ENCODE measurements at regions not wholly inside any gene's neighbourhood (a gene's known extent, or its start where the extent isn't known, plus 50 kb on each side); places are given as distances from the start of the nearest gene placed in this dataset.

- ChIA-PET CTCF (no interaction called here), POLR2A (ENCODE audit: low non-redundant PET) (no interaction called here)
- no peak for DNase-seq (ENCODE audit: low spot score)
- no peaks in the 10 kb centered on the region for H3K36me3 ChIP-seq (ENCODE audit: insufficient read depth, low read length, poor library complexity, severe bottlenecking)
- BruUV-seq (replicated peaks): no TSS peak
- intact Hi-C loops (cut with micrococcal nuclease; ENCODE audit: unreplicated experiment): no loop called here
- no peak overlapping the region for H3K4me3 ChIP-seq (ENCODE audit: low read depth, low read length, poor library complexity, severe bottlenecking)
- no peak for TF ChIP-seq EZH2 (IDR thresholded peaks at IDR 0.05; ENCODE audit: borderline replicate concordance, low read depth, low read length, poor library complexity, severe bottlenecking)
- TF ChIP-seq, protein P1, sequence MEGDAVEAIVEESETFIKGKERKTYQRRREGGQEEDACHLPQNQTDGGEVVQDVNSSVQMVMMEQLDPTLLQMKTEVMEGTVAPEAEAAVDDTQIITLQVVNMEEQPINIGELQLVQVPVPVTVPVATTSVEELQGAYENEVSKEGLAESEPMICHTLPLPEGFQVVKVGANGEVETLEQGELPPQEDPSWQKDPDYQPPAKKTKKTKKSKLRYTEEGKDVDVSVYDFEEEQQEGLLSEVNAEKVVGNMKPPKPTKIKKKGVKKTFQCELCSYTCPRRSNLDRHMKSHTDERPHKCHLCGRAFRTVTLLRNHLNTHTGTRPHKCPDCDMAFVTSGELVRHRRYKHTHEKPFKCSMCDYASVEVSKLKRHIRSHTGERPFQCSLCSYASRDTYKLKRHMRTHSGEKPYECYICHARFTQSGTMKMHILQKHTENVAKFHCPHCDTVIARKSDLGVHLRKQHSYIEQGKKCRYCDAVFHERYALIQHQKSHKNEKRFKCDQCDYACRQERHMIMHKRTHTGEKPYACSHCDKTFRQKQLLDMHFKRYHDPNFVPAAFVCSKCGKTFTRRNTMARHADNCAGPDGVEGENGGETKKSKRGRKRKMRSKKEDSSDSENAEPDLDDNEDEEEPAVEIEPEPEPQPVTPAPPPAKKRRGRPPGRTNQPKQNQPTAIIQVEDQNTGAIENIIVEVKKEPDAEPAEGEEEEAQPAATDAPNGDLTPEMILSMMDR (conservative IDR thresholded peaks at IDR 0.05; ENCODE audit: low read depth, low read length): no peak
- peaks cover 5% of the 10 kb centered on the region for H3K4me1 ChIP-seq (ENCODE audit: insufficient read depth, low read length, poor library complexity, severe bottlenecking)
- no peak overlapping the region for H3K27ac ChIP-seq (ENCODE audit: low read depth, low read length, poor library complexity, severe bottlenecking)
- no peaks in the 10 kb centered on the region for H3K9me3 ChIP-seq (ENCODE audit: low read depth, low read length, poor library complexity, severe bottlenecking)
- no peaks in the 10 kb centered on the region for H3K27me3 ChIP-seq (replicated peaks; ENCODE audit: insufficient read depth, low read depth, low read length, poor library complexity)
Observed at GRCh38 chr1:63264161-63264560, 58.2 kb upstream of the FOXD3 start.

DNA sequence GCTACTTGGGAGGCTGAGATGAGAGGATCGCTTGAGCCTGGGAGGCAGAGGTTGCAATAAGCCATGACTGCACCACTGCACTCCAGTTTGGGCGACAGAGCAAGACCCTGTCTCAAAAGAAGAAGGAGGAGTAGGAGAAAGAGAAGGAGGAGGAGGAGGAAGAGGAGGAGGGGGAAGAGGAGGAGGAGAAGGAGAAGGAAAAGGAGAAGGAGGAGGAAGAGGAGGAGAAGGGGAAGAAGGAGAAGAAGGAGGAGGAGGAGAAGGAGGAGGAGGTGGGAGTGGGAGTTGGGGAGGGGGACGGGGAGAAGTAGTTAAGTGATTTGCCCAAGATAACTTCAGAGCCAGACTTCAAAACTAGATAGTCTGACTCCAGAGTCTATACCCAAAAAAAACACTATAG lies 55.5 kb upstream of the FOXD3 start:
- no peak for DNase-seq (ENCODE audit: low spot score)
- H3K36me3 ChIP-seq (ENCODE audit: insufficient read depth, low read length, poor library complexity, severe bottlenecking): no peaks in the 10 kb centered on the region
- intact Hi-C loops (cut with micrococcal nuclease; ENCODE audit: unreplicated experiment): no loop called here
- CTCF ChIA-PET: no interaction called here
- no peak overlapping the region for H3K27ac ChIP-seq (ENCODE audit: low read depth, low read length, poor library complexity, severe bottlenecking)
- H3K4me3 ChIP-seq (ENCODE audit: low read depth, low read length, poor library complexity, severe bottlenecking): no peak overlapping the region
- BruUV-seq (replicated peaks): no TSS peak
- no peak for TF ChIP-seq EZH2 (IDR thresholded peaks at IDR 0.05; ENCODE audit: borderline replicate concordance, low read depth, low read length, poor library complexity, severe bottlenecking)
- no peaks in the 10 kb centered on the region for H3K27me3 ChIP-seq (replicated peaks; ENCODE audit: insufficient read depth, low read depth, low read length, poor library complexity)
- peaks cover 12% of the 10 kb centered on the region for H3K4me1 ChIP-seq (ENCODE audit: insufficient read depth, low read length, poor library complexity, severe bottlenecking)
- POLR2A ChIA-PET (ENCODE audit: low non-redundant PET): no interaction called here
- H3K9me3 ChIP-seq (ENCODE audit: low read depth, low read length, poor library complexity, severe bottlenecking): no peaks in the 10 kb centered on the region

DNA sequence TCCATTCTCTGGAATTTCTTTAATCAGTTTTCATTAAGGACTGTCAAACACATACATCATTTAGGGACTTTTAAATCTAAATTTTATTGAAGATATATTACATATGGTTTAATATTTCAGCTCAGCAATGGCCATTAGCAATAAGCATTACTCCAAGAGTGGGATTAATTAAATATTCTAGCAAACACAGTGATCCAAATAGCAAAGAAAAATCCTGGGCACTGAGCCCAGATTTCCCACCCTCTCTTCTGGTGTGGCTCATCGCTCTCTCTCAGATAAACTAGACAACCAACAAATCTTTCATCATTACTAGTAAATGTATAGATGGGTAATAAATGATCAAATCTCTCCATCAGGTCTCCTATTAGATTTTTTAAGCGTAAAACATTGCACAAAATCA lies 53.5 kb upstream of the FOXD3 start:
- Histone ChIP-seq H3K27ac (ENCODE audit: low read depth, low read length, poor library complexity, severe bottlenecking) (no peak overlapping the region), H3K4me1 (ENCODE audit: insufficient read depth, low read length, poor library complexity, severe bottlenecking) (peaks cover 12% of the 10 kb centered on the region), H3K36me3 (ENCODE audit: insufficient read depth, low read length, poor library complexity, severe bottlenecking) (no peaks in the 10 kb centered on the region), H3K4me3 (ENCODE audit: low read depth, low read length, poor library complexity, severe bottlenecking) (no peak overlapping the region), H3K9me3 (ENCODE audit: low read depth, low read length, poor library complexity, severe bottlenecking) (no peaks in the 10 kb centered on the region), H3K27me3 (replicated peaks; ENCODE audit: insufficient read depth, low read depth, low read length, poor library complexity) (no peaks in the 10 kb centered on the region)
- ChIA-PET CTCF (no interaction called here), POLR2A (ENCODE audit: low non-redundant PET) (no interaction called here)
- intact Hi-C loops (cut with micrococcal nuclease; ENCODE audit: unreplicated experiment): no loop called here
- BruUV-seq (replicated peaks): no TSS peak
- peak; percentile 30 for DNase-seq (ENCODE audit: low spot score)
- no peak for TF ChIP-seq EZH2 (IDR thresholded peaks at IDR 0.05; ENCODE audit: borderline replicate concordance, low read depth, low read length, poor library complexity, severe bottlenecking)
- TF ChIP-seq, protein P1 (conservative IDR thresholded peaks at IDR 0.05; ENCODE audit: low read depth, low read length): no peak

GRCh38 chr1:63269571-63269970 lies 52.8 kb upstream of the FOXD3 start:
- no peak for DNase-seq (ENCODE audit: low spot score)
- H3K27me3 ChIP-seq (replicated peaks; ENCODE audit: insufficient read depth, low read depth, low read length, poor library complexity): no peaks in the 10 kb centered on the region
- H3K27ac ChIP-seq (ENCODE audit: low read depth, low read length, poor library complexity, severe bottlenecking): no peak overlapping the region
- CTCF ChIA-PET: no interaction called here
- no peaks in the 10 kb centered on the region for H3K36me3 ChIP-seq (ENCODE audit: insufficient read depth, low read length, poor library complexity, severe bottlenecking)
- peaks cover 15% of the 10 kb centered on the region for H3K4me1 ChIP-seq (ENCODE audit: insufficient read depth, low read length, poor library complexity, severe bottlenecking)
- no TSS peak for BruUV-seq (replicated peaks)
- intact Hi-C loops (cut with micrococcal nuclease; ENCODE audit: unreplicated experiment): no loop called here
- no peak for TF ChIP-seq EZH2 (IDR thresholded peaks at IDR 0.05; ENCODE audit: borderline replicate concordance, low read depth, low read length, poor library complexity, severe bottlenecking)
- TF ChIP-seq, protein P1 (conservative IDR thresholded peaks at IDR 0.05; ENCODE audit: low read depth, low read length): no peak
- H3K4me3 ChIP-seq (ENCODE audit: low read depth, low read length, poor library complexity, severe bottlenecking): peak overlapping the region; percentile 9
- POLR2A ChIA-PET (ENCODE audit: low non-redundant PET): no interaction called here
- H3K9me3 ChIP-seq (ENCODE audit: low read depth, low read length, poor library complexity, severe bottlenecking): no peaks in the 10 kb centered on the region

Measured in A673 (cell line).